ENCODE measurements at regions not wholly inside any gene's neighbourhood (a gene's known extent, or its start where the extent isn't known, plus 50 kb on each side); places are given as distances from the start of the nearest gene placed in this dataset.

- DNase-seq, result no peak
These were observed 190.6 kb downstream of the NSG2 start for GRCh38 chr5:174236070-174236469.

GRCh38 chr5:174239718-174240117, 194.2 kb downstream of the NSG2 start:
- no peak for DNase-seq

GRCh38 chr5:174242573-174242972, 197.1 kb downstream of the NSG2 start:
- DNase-seq, result no peak

- no peak for DNase-seq
These were observed 198.4 kb downstream of the NSG2 start for GRCh38 chr5:174243904-174244303.

- DNase-seq, result no peak
These were observed 200.1 kb downstream of the NSG2 start for GRCh38 chr5:174245516-174246075.

GRCh38 chr5:174246743-174247142, 201.2 kb downstream of the NSG2 start:
- DNase-seq, result no peak

- no peak for DNase-seq
These were observed 201.8 kb downstream of the NSG2 start for GRCh38 chr5:174247301-174247700.

GRCh38 chr5:174251305-174252000, 205.9 kb downstream of the NSG2 start:
- DNase-seq, result no peak

- DNase-seq, result no peak
These were observed 206.6 kb downstream of the NSG2 start for GRCh38 chr5:174252121-174252520.

GRCh38 chr5:174259696-174260420, 214.4 kb downstream of the NSG2 start:
- no peak for DNase-seq

- no peak for DNase-seq
These were observed 225.8 kb downstream of the NSG2 start for GRCh38 chr5:174271316-174271715.

GRCh38 chr5:174272671-174273070, 227.2 kb downstream of the NSG2 start:
- no peak for DNase-seq

- DNase-seq, result no peak
These were observed 227.8 kb downstream of the NSG2 start for GRCh38 chr5:174273325-174273724.

- DNase-seq, result no peak
These were observed 230.5 kb downstream of the NSG2 start for GRCh38 chr5:174275959-174276358.

GRCh38 chr5:174281089-174281760, 235.7 kb downstream of the NSG2 start:
- no peak for DNase-seq

GRCh38 chr5:174281855-174282254, 236.3 kb downstream of the NSG2 start:
- no peak for DNase-seq

GRCh38 chr5:174282391-174282790, 236.9 kb downstream of the NSG2 start:
- DNase-seq, result no peak

- no peak for DNase-seq
These were observed 237.9 kb downstream of the NSG2 start for GRCh38 chr5:174283211-174284005.

GRCh38 chr5:174284873-174285272, 239.4 kb downstream of the NSG2 start:
- no peak for DNase-seq

GRCh38 chr5:174287761-174288160, 242.3 kb downstream of the NSG2 start:
- no peak for DNase-seq

GRCh38 chr5:174288439-174288838, 242.9 kb downstream of the NSG2 start:
- DNase-seq, result no peak

- DNase-seq, result no peak
These were observed 245.7 kb downstream of the NSG2 start for GRCh38 chr5:174291162-174291561.

GRCh38 chr5:174292348-174292747, 246.8 kb downstream of the NSG2 start:
- DNase-seq, result no peak
